NCI-H2227 (cell line): ENCODE measurements at regions not wholly inside any gene's neighbourhood (a gene's known extent, or its start where the extent isn't known, plus 50 kb on each side); places are given as distances from the start of the nearest gene placed in this dataset.

Source experiments
- DNase-seq: peaks from one replicate; lab custom pipeline; 2025; ENCODE audit not compliant: unreplicated experiment; lab: John Stamatoyannopoulos, UW

DNA sequence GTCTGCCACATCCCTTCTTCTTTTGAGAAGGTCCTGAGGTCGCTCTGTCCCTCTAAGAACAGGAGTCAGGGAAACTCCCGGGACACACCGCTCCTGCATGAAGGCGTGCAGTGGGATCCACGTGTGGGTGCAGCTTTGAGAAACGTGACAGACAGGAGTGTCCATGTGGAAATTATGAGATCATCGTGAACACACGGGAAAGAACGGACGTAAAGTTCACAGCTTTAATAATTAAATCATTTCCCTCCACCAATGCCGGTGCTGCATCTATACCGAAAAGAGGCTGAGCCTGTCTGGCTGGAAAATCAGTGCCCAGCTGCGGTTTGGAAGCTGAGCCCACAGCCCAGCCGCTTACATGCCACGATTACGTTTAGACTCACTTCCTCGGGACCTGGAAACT, 372.4 kb upstream of the SALL3 start:
- no peak for DNase-seq

DNA sequence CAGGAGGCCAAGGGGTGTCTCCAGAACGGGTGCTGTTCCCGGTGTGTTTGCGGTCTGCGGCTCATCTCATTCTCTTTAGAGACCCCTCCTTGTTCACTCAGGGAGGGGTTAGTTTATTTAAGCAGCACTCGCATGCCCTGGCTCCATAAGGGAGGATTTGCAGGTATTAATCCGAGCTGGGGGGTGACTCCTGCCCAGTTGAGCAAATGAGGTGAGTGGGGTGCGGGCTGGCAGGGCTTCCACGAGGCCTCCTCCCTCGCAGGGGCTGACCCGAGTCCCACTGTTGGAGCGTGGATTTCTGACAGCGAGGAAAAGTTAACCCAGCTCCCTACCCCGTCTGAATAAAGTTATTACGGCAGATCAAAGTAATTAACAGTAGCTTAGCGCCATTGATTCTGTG, 371.8 kb upstream of the SALL3 start:
- no peak for DNase-seq

DNA sequence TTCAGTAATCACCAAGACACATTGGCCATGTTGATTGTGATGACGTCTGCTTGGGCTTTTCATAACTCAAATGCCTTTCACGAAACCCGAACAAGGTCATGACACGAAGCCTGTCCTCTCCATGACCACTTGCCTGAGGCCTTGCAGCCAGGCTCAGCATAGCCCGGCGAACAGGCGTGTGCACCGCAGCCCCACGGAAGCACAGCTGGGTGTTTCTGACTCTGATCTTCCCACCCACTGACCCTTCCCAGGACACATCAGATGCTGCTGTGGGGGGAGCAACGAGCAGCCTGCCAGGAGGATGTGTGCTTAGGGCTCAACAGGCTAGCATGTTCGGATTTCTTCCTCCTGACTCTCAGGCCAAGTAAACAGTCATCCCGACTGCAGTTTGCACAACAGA, 369.4 kb upstream of the SALL3 start:
- no peak for DNase-seq

DNA sequence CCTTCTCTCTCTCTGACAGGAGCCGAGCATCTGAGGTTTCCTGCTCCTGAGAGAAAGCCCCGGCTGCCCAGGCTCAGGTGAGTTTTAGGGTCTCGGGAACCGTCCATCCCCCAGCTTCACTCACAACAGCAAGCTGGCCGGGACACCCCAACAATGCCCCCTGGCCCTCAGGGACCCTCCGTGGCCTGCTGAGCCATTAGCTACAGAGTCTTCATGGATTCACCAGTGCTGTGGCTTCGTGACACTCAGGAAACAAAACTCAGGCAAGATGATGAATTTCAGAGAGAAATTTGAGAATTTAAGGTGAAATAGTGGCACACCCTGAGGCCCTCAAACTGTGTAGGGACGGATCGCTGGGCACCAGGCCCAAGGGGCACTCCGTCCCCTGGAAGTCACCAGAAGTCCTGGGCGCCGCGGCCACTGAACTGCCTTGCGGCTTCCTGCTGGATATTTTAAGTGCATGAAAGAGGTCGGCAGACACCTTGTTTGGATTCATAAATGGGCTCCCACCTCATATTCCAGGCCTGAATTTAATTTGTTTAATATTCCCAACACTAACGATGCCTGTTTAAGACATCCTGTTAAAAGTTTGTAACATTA, 368.3 kb upstream of the SALL3 start:
- no peak for DNase-seq

DNA sequence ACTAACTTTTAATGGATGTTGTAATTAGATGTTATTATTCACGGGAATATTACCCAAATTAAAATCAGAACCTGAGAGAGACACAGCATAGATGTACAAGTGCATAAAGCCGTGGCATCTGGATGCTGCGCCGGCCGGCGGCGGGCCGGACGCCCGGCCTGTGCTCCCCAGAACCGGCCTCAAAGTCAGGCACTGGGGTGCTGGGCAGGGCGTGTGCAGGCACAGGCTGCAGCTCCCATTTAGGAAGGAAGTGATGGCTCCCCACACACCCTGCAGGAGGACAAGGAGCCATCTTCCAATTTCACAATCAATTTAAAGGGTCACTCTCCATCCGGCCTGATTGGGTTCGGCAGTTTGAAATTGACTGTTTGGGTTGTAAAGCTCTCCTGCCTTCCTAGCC, 367.7 kb upstream of the SALL3 start:
- DNase-seq: no peak

DNA sequence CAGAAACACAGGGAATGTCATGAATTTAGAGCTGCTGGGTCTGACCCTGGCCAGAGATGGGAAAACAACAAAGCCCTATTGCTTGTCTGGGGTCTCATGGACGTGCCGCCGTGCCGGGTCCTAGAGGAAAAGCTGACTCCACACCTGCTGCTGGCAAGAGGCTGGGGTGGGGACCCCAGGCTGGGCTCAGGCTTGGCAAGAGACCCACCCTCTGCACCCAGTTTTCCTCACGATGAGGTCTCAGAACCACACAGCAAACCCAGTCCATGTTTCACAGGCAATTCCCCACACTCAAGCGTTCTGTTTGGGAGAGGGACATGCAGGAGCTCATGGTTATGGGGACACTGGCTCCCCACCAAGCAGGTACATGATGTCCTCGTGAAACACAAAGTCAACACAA, 367.3 kb upstream of the SALL3 start:
- DNase-seq: no peak

DNA sequence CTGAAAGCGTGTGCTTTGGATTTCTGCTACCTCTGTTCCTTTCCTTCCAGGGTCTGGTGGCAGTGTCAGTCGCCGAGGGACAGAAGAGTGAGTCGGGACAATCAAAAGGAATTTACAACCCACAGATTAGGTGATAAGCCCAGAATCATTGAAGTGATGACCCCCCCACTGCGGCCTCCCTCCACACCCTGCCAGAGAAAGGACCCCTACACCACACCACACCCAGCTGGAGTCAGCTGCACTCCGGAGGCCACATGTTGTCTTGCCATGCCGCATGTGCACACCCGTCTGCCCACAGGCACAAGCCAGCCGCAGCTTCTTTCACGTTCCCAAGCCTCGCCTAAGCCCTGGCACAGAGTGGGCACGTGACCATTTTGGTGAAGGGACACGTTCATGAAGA, 366.8 kb upstream of the SALL3 start:
- no peak for DNase-seq

DNA sequence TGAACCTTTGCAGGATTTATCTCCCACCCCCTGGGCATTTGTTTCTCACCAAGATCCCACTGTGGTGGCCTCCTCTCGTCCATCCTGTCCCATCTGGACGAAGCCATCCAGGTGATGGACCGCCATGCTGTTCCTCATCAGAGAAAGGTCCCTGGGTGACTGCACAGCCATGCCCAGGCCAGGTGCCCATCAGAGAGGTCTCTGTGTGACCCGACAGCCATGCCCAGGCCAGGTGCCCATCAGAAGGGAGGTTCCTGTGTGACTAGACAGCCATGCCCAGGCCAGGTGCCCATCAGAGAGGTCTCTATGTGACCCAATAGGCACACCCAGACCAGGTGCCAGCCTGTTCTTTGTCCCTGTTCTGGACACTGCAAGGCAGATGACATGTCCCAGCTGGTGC, 360.9 kb upstream of the SALL3 start:
- no peak for DNase-seq

DNA sequence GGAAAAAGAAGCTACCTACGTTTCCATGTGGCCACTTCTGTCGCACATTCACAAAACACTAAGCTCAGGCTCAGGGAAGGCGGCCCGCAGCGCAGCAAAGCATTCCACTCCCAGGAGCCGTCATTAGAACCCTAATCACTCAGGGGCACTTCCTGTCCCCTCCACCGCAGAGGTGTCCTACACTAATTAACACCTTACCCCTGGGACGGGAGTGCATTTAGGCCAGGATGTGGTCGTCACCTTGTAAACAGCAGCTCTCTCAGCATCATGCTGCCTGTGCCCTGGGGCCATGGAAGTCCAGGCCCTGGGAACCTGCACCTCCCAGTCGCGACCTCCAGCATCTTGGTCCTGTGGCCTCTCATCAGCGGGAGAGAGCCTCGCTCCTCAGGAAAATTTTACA, 359.8 kb upstream of the SALL3 start:
- no peak for DNase-seq

DNA sequence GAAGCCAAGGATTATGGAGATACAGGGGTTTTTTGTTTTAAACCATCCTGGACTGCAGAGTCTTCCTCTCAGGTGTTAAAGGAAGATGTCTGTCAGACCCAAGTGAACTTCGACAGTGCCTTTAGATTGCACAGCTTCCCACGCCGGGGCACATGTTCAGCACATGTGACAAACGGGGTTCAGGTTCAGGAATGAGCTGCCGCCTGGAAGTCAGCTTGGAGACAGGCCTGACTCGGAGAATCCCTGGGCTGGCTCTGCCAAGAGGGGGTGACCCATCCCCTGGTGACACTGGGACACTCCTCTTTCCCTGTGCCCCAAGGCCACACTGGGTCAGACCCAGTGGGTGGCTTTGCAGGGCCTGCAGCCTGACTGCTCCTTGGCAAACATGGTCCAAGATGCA, 359.3 kb upstream of the SALL3 start:
- no peak for DNase-seq

DNA sequence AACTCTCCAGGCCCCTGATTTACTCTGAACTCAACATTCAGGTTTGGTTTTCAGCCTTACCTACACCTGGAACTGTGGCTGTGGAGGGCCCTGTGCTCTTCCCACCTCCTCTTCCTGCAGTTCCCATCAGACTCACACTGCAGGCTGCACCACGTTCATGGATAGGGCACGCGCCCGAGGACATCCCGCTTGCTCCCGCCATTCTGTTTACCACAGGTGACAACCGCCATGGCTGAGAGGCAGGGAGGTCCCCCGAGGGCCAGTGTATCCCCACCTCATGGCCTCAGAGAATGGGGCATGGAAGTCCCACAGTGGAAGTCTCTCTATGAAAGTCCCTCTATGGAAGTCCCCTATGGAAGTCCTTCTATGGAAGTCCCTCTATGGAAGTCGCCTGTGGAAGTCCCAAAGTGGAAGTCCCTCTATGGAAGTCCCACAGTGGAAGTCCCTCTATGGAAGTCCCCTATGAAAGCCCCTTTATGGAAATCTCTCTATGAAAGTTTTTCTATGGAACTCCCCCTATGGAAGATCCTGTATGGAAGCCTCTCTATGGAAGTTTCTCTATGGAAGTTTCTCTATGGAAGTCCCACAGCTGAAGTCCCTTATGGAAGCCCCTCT, 358.4 kb upstream of the SALL3 start:
- no peak for DNase-seq

DNA sequence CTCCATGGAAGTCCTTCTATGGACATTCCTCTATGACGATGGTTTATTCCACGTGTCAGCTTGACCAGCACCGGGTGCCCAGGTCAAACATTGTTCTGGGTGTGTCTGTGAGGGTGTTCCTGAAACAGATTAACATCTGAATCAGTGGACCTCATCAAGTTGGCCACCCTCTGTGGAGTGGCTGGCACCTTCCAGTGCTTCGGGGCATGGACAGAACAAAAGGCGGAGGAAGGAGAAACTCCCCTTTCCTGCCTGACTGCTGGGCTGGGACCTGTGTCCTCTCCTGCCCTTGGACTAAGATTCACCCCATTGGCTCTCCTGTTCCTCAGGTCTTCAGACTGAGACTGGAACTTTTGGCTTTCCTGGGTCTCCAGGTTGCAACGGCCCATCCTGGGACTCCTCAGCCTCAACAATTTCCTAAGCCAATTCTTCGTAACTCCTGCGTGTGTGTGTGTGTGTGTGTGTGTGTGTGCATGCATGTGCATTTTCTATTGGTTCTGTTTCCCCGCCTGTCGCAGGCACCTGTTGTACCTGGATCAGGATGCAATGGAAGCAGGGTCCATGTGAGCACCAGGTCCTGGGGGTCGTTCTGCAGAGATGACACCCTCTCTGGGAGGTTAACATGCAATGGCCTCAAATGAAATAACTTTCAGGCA, 357.2 kb upstream of the SALL3 start:
- DNase-seq: no peak

DNA sequence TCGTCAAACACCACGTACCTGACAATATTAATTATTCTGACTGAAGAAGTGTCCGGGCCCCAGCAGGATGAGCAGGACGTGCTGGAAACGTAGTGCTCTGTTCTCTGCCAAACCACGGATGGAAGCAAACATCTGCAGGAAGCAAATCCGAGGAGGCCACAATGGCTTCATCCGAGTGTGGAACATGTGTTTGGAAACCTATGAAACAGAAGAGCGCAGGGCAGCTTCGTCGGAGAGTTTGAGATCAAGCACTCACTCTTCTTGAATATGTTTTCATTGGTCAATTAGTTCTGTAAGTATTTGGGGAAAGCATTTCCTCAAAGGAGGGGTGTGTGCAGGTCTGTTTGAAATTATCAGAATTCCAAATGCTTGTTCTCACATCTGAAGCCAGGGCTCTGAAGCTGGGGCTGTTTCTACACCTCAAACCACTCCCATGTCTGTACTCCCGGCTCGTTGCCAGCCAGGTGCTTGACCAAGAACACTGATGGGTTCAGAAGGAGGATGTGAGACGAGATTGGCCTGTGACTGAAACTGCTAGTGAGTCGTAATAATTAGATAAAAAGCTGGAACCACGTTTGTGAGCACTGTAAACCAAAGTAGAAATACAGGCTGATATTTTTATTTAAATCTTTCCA, 356.6 kb upstream of the SALL3 start:
- DNase-seq: no peak

DNA sequence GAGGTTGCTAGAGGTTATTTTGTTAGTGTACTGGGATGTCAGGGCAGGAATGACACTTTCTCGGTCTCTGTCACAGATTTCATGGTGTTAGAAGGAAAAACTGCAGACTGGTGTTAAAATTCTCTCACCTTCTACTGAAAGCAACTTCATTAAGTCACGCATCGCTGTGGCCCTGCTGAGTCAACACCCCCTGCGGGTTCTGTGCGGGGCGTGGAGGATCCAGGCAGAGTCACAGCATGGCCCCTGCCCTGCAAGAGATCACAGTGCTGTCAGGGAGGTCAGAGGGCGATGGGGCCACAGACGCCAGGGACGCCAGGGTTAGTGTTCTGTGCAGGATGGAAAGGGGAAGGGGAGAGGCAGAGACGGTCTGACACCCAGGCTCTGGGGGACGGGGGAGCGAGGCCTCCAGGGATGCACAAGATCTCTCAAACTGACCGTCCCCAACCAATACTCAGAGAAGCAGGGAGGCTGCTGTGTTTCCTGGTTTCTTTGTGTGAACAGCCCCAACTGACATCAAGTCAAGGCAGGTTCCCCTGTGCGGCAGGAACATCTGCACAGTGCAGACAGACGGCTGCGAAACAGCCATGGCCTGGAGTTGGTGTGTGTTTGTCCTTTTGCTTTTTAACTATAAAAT, 354.9 kb upstream of the SALL3 start:
- DNase-seq: no peak

DNA sequence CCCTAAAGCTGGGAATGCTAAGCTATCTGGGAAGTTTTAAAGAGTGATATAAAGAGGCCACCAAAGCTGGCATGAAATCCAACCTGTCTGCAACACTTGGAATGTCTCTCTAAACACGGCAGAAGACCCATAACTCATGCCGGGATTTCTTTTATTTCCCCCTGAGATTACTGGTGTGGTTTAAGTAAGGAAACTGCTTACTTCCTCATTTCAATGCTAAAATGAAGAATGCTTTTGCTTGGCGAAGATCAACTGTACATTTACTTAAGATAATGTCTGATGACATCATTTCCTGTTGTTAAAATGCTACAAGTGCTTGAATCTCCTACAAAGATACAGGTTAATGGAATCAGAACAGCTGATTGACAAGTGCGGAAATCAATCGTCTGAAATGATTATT, 353.8 kb upstream of the SALL3 start:
- no peak for DNase-seq

DNA sequence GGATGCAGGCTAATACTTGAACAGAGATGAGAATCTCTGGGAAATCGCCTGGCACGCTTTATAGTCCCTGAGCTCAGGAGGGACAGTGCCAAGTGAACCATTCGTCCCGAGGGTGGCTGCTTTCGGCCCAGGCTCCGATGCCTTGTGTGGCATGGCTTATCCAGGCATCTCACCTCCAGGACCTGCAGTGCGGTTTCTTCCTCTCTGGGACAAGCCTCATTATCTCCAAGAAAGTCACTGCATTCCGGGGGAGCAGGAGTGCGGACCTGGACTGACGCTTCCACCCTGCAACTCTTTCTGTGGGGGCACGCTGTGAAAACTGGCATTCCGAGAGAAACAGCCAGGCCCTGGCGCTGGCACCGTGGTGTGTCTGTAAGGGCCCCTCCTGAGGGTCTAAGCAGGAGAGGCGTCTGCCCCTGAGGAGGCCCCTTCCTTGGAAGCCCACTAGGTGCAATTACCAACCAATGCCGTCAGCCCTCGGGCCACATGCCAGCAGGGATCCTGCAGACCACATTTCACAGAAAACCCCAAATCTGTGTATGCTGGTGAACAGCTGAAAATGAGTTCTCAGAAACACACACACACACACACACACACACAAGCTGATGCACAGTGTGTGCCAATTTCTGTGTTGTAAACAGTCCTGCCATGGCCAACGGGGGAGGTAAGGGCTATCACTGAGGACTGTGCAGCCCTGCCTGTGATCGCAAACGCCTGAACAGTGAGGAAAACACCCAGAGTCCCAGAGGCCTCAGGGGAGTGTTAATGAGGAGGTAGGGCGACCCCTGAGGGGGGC, 351.9 kb upstream of the SALL3 start:
- DNase-seq: no peak

DNA sequence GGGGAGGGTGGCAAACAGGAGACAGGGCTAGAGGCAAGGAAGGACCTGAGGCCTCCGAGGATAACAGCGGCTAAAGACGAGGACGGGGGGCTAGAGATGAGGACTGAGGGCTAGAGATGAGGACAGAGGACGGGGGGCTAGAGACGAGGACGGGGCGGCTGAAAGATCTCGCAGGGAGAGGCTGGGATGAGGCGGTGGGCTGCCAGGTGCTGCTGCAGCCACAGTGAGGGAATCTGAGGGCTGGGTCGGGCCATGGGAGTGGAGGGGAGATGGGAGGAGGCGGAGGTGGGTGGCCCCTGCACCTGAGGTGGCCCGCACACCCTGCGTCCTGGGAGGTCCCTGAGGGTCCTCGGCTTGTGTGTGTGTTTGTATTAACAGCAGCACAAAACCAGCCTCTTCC, 350.2 kb upstream of the SALL3 start:
- DNase-seq: no peak

DNA sequence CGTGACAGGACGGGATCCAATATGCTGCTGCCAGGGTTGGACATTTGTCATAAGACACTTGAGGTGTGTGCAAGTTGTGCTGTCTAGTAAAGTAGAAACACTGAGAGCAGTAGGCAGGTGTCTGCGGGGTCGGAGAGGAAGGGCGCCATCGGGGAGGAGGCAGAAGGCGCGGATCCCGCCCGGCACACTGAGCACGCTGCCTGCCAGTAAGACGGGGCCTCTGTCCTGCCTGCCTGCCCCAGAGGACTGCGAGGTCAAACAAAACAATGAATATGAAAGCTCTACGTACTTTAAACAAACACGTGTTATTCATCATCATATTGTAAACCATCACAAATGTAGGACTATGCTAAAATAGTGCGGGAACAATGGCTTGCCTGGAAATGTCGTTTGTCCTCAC, 349.3 kb upstream of the SALL3 start:
- no peak for DNase-seq

DNA sequence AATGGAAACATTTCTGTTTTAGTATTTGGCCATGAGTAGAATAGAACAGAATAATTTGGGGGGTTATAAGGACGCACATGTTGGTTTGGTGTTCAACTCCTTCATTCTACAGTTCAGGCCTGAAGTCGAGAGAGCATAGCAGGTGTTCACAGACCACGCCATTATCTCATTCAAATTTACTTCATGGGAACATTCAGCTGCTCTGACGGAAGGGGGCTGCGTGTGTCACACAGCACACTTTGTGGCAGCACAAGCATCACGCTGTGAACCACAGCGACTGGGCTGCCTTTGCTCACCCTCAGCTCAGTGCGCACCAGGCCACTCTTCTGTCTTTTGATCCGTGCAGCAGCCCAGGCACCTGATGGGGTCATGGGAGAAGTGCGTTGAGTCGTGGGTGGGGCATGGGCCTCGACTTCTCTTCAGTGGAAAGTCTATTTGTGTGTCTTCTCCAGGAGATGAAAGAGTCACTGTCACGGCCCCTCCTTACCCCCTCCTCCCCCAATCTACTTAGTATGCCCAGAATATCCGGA, 348.6 kb upstream of the SALL3 start:
- no peak for DNase-seq

DNA sequence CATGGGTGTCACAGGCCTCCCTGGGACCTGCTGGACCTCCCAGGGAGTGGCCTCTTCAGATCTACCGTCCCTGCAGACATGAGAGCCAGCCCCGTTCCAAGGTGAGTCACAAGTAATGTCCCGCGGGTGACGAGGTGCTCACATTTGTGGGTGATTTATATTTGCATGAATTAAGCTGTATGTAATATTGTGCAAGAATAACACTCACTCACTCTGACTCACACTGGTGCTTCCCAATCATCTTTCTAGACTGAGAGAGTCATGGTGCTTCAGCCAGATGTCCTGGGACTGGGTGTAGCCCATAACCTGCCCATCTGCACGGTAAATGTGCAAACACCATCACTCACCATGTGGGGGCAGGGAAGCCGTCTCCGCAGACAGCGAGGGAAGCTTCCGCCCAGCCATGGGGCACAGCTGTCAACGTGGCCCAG, 347.5 kb upstream of the SALL3 start:
- DNase-seq: no peak
